Thyroid gland (tissue), 4 donors: ENCODE measurements at regions not wholly inside any gene's neighbourhood (a gene's known extent, or its start where the extent isn't known, plus 50 kb on each side); places are given as distances from the start of the nearest gene placed in this dataset.

Experiments used
- POLR2A ChIP-seq, 2 donors: fragments of 450-650 bp; IDR thresholded peaks; one replicate each; pipeline ENCODE4 v1.6.1; 2017; ENCODE audit warnings: antibody characterized with exemption in 2 of 2, mild to moderate bottlenecking in 2 of 2, moderate library complexity in 1 of 2
- TF ChIP-seq, protein P1 (sequence below), 6 experiments: fragments of 200-600 bp in 3 of 6; fragments of 450-650 bp in 3 of 6; sonication (generic) in 3 of 6; IDR thresholded peaks; one replicate each; pipeline ENCODE4 v1.5.1; 2016 to 2019; ENCODE audit warnings: antibody characterized with exemption in 6 of 6, mild to moderate bottlenecking in 2 of 6, inconsistent platforms in 1 of 6, moderate library complexity in 1 of 6

DNA sequence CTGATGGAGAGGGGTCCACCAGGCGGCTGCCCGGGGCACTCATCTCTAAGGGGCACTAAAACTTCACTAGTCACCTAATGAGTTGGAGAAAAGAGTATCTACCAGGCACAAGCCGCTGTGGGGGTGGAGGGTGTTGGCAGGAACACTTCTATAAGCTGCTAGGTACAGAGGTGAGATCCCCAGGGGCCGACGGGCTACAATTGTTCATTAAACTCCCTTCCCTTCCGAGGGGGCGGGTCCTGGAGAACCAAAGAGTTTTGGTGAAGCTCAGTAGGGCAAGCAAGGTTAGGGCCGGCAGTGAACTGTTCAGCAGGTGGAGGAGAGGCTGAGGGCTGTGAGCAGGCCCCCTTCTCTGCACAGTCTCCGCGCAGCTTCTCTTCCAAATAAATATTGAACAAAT, 78.7 kb upstream of the ARAP3 start:
- TF ChIP-seq, protein P1, sequence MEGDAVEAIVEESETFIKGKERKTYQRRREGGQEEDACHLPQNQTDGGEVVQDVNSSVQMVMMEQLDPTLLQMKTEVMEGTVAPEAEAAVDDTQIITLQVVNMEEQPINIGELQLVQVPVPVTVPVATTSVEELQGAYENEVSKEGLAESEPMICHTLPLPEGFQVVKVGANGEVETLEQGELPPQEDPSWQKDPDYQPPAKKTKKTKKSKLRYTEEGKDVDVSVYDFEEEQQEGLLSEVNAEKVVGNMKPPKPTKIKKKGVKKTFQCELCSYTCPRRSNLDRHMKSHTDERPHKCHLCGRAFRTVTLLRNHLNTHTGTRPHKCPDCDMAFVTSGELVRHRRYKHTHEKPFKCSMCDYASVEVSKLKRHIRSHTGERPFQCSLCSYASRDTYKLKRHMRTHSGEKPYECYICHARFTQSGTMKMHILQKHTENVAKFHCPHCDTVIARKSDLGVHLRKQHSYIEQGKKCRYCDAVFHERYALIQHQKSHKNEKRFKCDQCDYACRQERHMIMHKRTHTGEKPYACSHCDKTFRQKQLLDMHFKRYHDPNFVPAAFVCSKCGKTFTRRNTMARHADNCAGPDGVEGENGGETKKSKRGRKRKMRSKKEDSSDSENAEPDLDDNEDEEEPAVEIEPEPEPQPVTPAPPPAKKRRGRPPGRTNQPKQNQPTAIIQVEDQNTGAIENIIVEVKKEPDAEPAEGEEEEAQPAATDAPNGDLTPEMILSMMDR (IDR thresholded peaks at IDR 0.05): no peak
- TF ChIP-seq POLR2A (IDR thresholded peaks at IDR 0.05): no peak
